ENCODE measurements at regions not wholly inside any gene's neighbourhood (a gene's known extent, or its start where the extent isn't known, plus 50 kb on each side); places are given as distances from the start of the nearest gene placed in this dataset.

GRCh38 chr2:34416856-34417255 lies 817.8 kb upstream of the FAM98A start:
- H3K4me1 ChIP-seq (replicated peaks in 1 of 4; ENCODE audit: control insufficient read depth in 3 of 4, insufficient read depth in 4 of 4, low read length in 3 of 4): no peaks in the 10 kb centered on the region
- 79% methylated on average over 2 of the region's 2 CpGs; no CpG with 5 or more reads in 1 of the 2 experiments for WGBS, 2 experiments (ENCODE audit: extremely low coverage in 1 of 2, insufficient coverage in 1 of 2, insufficient read length in 1 of 2, insufficient replicate concordance in 2 of 2, low coverage in 1 of 2, low lambda C conversion rate in 2 of 2, missing lambda C conversion rate in 1 of 2)
- POLR2A ChIA-PET (ENCODE audit: partially characterized antibody): no interaction called here

More at GRCh38 chr2:34416856-34417255, 817.8 kb upstream of the FAM98A start:
- Histone ChIP-seq H3K36me3 (ENCODE audit: control insufficient read depth in 2 of 4, insufficient read depth in 4 of 4, low read length in 3 of 4) (no peaks in the 10 kb centered on the region; a peak in 2 of 8 replicates), H2BK15ac (ENCODE audit: low read length) (no peak overlapping the region), H3K14ac (ENCODE audit: insufficient read length) (no peak overlapping the region), H3K79me1 (ENCODE audit: low read depth, low read length) (no peaks in the 10 kb centered on the region), H3K23ac (ENCODE audit: insufficient read length) (no peak overlapping the region), H2BK120ac (replicated peaks; ENCODE audit: low read depth, low read length) (no peak overlapping the region), H3K27ac (ENCODE audit: low read depth, low read length) (no peak overlapping the region), H4K91ac (replicated peaks; ENCODE audit: insufficient read length, low read length) (no peak overlapping the region), H3K9me3 (ENCODE audit: insufficient read depth in 2 of 2, low read depth in 1 of 2, low read length in 1 of 2) (peaks cover 7 to 11% of the 10 kb centered on the region in 2 experiments; a peak in 3 of 4 replicates), H2AFZ (ENCODE audit: low read length) (no peak overlapping the region), H2BK5ac (ENCODE audit: low read depth, low read length) (no peak overlapping the region), H3K4me2 (ENCODE audit: insufficient read depth in 1 of 2, low read depth in 2 of 2, low read length in 2 of 2) (no peak overlapping the region), H3K18ac (ENCODE audit: extremely low read depth, low read length) (no peak overlapping the region), H3K56ac (replicated peaks; ENCODE audit: insufficient read length, low read depth, low read length) (no peak overlapping the region), H2AK5ac (ENCODE audit: low read depth, low read length) (no peak overlapping the region), H4K5ac (ENCODE audit: insufficient read length, low read depth, low read length) (no peak overlapping the region), H3K27me3 (replicated peaks in 1 of 4; ENCODE audit: control insufficient read depth in 3 of 4, extremely low read depth in 1 of 4, insufficient read depth in 3 of 4, low read length in 3 of 4) (no peaks in the 10 kb centered on the region), H3K9ac (replicated peaks in 1 of 4; ENCODE audit: extremely low read depth in 1 of 4, low read depth in 3 of 4, low read length in 3 of 4) (no peak overlapping the region), H2BK20ac (ENCODE audit: low read length) (no peak overlapping the region), H3K79me2 (ENCODE audit: control insufficient read depth in 1 of 2, insufficient read depth in 2 of 2, low read length in 2 of 2) (no peaks in the 10 kb centered on the region), H3K4ac (replicated peaks; ENCODE audit: insufficient read length, low read depth, low read length) (no peak overlapping the region), H3K23me2 (ENCODE audit: low read depth, low read length) (no peaks in the 10 kb centered on the region), H4K20me1 (replicated peaks in 1 of 2; ENCODE audit: control insufficient read depth in 1 of 2, insufficient read depth in 2 of 2, low read length in 2 of 2) (no peaks in the 10 kb centered on the region), H2BK12ac (ENCODE audit: low read depth, low read length) (no peak overlapping the region), H3K4me3 (ENCODE audit: extremely low read depth in 1 of 4, insufficient read depth in 2 of 4, low read depth in 3 of 4, low read length in 4 of 4) (no peak overlapping the region), H4K8ac (ENCODE audit: extremely low read depth, insufficient read depth, low read length) (no peak overlapping the region)
- FAIRE-seq (no peak), DNase-seq (ENCODE audit: low read depth in 1 of 2, low spot score in 2 of 2) (no peak)
- TF ChIP-seq RXRA (IDR thresholded peaks at IDR 0.05; ENCODE audit: insufficient read depth, low read depth, low read length) (no peak), CTBP2 (IDR thresholded peaks at IDR 0.05; ENCODE audit: borderline replicate concordance, insufficient read depth, insufficient read length, low read length) (no peak), POU5F1 (IDR thresholded peaks at IDR 0.05; ENCODE audit: low read depth, low read length) (no peak), CTCF (IDR thresholded peaks at IDR 0.05; ENCODE audit: control extremely low read depth in 1 of 3, insufficient read depth in 1 of 3, low read depth in 1 of 3, low read length in 3 of 3) (no peak), GTF2F1 (IDR thresholded peaks at IDR 0.05; ENCODE audit: borderline replicate concordance, low read depth, low read length) (no peak), RFX5 (IDR thresholded peaks at IDR 0.05; ENCODE audit: borderline replicate concordance, low read depth, low read length) (no peak)
- CTCF ChIA-PET (ENCODE audit: partially characterized antibody): no interaction called here

Data from H1 (cell line).